ENCODE measurements at regions not wholly inside any gene's neighbourhood (a gene's known extent, or its start where the extent isn't known, plus 50 kb on each side); places are given as distances from the start of the nearest gene placed in this dataset.

DNA sequence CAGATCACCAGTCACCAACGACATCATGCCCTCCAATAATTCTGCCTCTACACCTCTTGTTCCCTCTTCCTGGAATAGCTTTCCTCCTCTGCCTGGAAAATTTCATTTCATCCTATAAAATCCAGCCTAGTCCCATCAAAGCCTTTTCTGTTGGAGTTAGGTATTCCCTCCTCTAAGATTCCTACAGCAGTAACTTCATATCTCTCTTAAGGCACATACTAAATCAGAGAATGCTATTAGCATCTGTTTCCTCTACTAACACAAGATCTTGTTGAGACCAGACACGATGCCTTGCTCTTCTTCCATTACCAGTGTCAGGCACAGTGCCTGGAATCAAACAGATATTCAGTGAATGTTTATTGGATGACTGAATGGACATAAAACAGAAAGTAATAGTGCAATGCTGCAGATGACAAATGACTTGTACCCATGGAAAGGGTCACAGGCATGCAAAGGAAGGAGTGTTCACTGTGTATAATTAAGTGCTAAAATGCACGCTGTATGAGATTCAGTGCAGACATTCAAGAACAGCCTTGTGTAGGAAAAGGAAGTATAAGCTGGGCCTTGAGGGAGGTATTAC is 342.0 kb upstream of the ACVR2A start:
- TF ChIP-seq, protein P1, sequence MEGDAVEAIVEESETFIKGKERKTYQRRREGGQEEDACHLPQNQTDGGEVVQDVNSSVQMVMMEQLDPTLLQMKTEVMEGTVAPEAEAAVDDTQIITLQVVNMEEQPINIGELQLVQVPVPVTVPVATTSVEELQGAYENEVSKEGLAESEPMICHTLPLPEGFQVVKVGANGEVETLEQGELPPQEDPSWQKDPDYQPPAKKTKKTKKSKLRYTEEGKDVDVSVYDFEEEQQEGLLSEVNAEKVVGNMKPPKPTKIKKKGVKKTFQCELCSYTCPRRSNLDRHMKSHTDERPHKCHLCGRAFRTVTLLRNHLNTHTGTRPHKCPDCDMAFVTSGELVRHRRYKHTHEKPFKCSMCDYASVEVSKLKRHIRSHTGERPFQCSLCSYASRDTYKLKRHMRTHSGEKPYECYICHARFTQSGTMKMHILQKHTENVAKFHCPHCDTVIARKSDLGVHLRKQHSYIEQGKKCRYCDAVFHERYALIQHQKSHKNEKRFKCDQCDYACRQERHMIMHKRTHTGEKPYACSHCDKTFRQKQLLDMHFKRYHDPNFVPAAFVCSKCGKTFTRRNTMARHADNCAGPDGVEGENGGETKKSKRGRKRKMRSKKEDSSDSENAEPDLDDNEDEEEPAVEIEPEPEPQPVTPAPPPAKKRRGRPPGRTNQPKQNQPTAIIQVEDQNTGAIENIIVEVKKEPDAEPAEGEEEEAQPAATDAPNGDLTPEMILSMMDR (IDR thresholded peaks at IDR 0.05) = no peak
- TF ChIP-seq POLR2A (IDR thresholded peaks at IDR 0.05) = no peak
